B cell (primary cell): ENCODE measurements at regions not wholly inside any gene's neighbourhood (a gene's known extent, or its start where the extent isn't known, plus 50 kb on each side); places are given as distances from the start of the nearest gene placed in this dataset.

Experiments
- ATAC-seq: fragments of 200-7000 bp; cut with Tn5 transposase; one replicate; pipeline ENCODE4 v1.10.0; 2021; ENCODE audit warnings: low read depth, mild to moderate bottlenecking, moderate number of reproducible peaks, moderate library complexity
- CTCF ChIA-PET: fragments of 350-600 bp; sonication (Branson Sonifier 250); formaldehyde crosslinking; loops from one replicate; lab custom pipeline; 2021; ENCODE audit warnings: antibody characterized with exemption, inconsistent platforms; lab: Charles Lee
- POLR2A ChIA-PET: fragments of 350-600 bp; sonication (Branson Sonifier 250); formaldehyde crosslinking; loops from one replicate; lab custom pipeline; 2021; ENCODE audit warnings: antibody characterized with exemption; lab: Charles Lee
- DNase-seq: peaks from one replicate; pipeline ENCODE4 v3.0.0; 2013
- H2AFZ ChIP-seq: 2 replicates; pipeline ENCODE4 v1.6.1; 2012; ENCODE audit warnings: mild to moderate bottlenecking, low read depth, low read length; ENCODE audit not compliant: insufficient read depth, poor library complexity, severe bottlenecking
- H3K27ac ChIP-seq, 2 donors: 1 replicate in 1 of 2; 2 replicates in 1 of 2; pipeline ENCODE4 v1.5.1; 2012 to 2013; ENCODE audit warnings: low read length in 2 of 2, mild to moderate bottlenecking in 2 of 2, moderate library complexity in 1 of 2
- H3K27me3 ChIP-seq, 4 experiments: fragments of 200-600 bp in 1 of 4; sonication (generic) in 1 of 4; replicated peaks in 1 of 4; 1 replicate in 2 of 4; 2 replicates in 2 of 4; pipeline versions ENCODE4 v1.6.1 to v1.7.0; 2013 to 2016; ENCODE audit warnings: low read length in 3 of 4, mild to moderate bottlenecking in 2 of 4, mixed read lengths in 1 of 4, moderate library complexity in 1 of 4; ENCODE audit not compliant: insufficient read depth in 4 of 4, control insufficient read depth in 3 of 4; ENCODE audit errors: control extremely low read depth in 1 of 4
- H3K36me3 ChIP-seq, 2 experiments: replicated peaks in 1 of 2; 1 replicate in 1 of 2; 2 replicates in 1 of 2; pipeline versions ENCODE4 v1.6.1 to v1.7.1; 2013; ENCODE audit warnings: low read length in 1 of 2; ENCODE audit not compliant: insufficient read depth in 2 of 2, control insufficient read depth in 1 of 2; ENCODE audit errors: control extremely low read depth in 1 of 2, extremely low read depth in 1 of 2
- H3K4me1 ChIP-seq, 2 donors: fragments of 200-600 bp in 1 of 2; sonication (generic) in 1 of 2; 1 replicate in 1 of 2; 2 replicates in 1 of 2; pipeline versions ENCODE4 v1.5.1 to v1.6.1; 2013 to 2017; ENCODE audit warnings: low read length in 2 of 2; ENCODE audit not compliant: control insufficient read depth in 2 of 2, insufficient read depth in 2 of 2
- H3K4me2 ChIP-seq: replicated peaks from 2 replicates; pipeline ENCODE3; 2012; ENCODE audit warnings: mild to moderate bottlenecking, low read depth, low read length; ENCODE audit not compliant: poor library complexity, severe bottlenecking
- H3K4me3 ChIP-seq, 5 experiments: fragments of 200-600 bp in 1 of 5; sonication (generic) in 1 of 5; 1 replicate in 3 of 5; 2 replicates in 2 of 5; pipeline versions ENCODE4 v1.5.1 to v1.7.0; 2011 to 2016; ENCODE audit warnings: low read length in 4 of 5, mild to moderate bottlenecking in 4 of 5, low read depth in 2 of 5, control low read depth in 1 of 5, moderate library complexity in 1 of 5; ENCODE audit not compliant: insufficient read depth in 1 of 5; ENCODE audit errors: control extremely low read depth in 1 of 5, extremely low read depth in 1 of 5
- H3K79me2 ChIP-seq: fragments of 200-600 bp; sonication (generic); one replicate; pipeline ENCODE4 v1.6.0; 2016; ENCODE audit warnings: low read length; ENCODE audit not compliant: control insufficient read depth, insufficient read depth
- H3K9ac ChIP-seq: fragments of 200-600 bp; sonication (generic); 2 replicates; pipeline ENCODE4 v1.6.1; 2017; ENCODE audit warnings: mild to moderate bottlenecking, low read length, moderate library complexity
- H3K9me3 ChIP-seq, 3 donors: one replicate each; pipeline versions ENCODE4 v1.6.1 to v1.7.1; 2013; ENCODE audit warnings: low read length in 2 of 3; ENCODE audit not compliant: control insufficient read depth in 2 of 3, insufficient read depth in 1 of 3; ENCODE audit errors: control extremely low read depth in 1 of 3
- H4K20me1 ChIP-seq: 2 replicates; pipeline ENCODE4 v1.6.0; 2012; ENCODE audit warnings: mild to moderate bottlenecking, low read length; ENCODE audit not compliant: insufficient read depth, control insufficient read depth, poor library complexity, severe bottlenecking
- H3K27ac Mint-ChIP-seq: one replicate; pipeline ENCODE4 v1.8.0; 2021; ENCODE audit warnings: mixed read lengths
- H3K27me3 Mint-ChIP-seq: one replicate; pipeline ENCODE4 v1.8.0; 2021; ENCODE audit warnings: mixed read lengths
- H3K4me1 Mint-ChIP-seq: one replicate; pipeline ENCODE4 v1.8.0; 2021; ENCODE audit warnings: mixed read lengths
- H3K4me3 Mint-ChIP-seq: one replicate; pipeline ENCODE4 v1.8.0; 2021; ENCODE audit warnings: mixed read lengths
- H3K9me3 Mint-ChIP-seq: one replicate; pipeline ENCODE4 v1.8.0; 2022; ENCODE audit warnings: mixed read lengths; ENCODE audit not compliant: insufficient read depth
- EZH2 ChIP-seq: IDR thresholded peaks from 2 replicates; pipeline ENCODE4 v1.6.1; 2012; ENCODE audit warnings: borderline replicate concordance, low read depth, mild to moderate bottlenecking, moderate library complexity, low read length; ENCODE audit not compliant: insufficient read depth, poor library complexity, severe bottlenecking
- WGBS: methylation state at CpG from one replicate; pipeline ENCODE4 v1.1.5; 2013; ENCODE audit warnings: missing lambda C conversion rate; ENCODE audit not compliant: insufficient coverage; 5-methylcytosine and 5-hydroxymethylcytosine counted together
- intact Hi-C: fragments of 100-400 bp; cut with micrococcal nuclease; formaldehyde crosslinking; loops from one replicate; pipeline ENCODE4 v1.10.0; 2022
- TF ChIP-seq, protein P1 (sequence below): fragments of 200-600 bp; IDR thresholded peaks from one replicate; pipeline ENCODE4 v1.8.0; 2022; ENCODE audit warnings: antibody characterized with exemption, mild to moderate bottlenecking

DNA sequence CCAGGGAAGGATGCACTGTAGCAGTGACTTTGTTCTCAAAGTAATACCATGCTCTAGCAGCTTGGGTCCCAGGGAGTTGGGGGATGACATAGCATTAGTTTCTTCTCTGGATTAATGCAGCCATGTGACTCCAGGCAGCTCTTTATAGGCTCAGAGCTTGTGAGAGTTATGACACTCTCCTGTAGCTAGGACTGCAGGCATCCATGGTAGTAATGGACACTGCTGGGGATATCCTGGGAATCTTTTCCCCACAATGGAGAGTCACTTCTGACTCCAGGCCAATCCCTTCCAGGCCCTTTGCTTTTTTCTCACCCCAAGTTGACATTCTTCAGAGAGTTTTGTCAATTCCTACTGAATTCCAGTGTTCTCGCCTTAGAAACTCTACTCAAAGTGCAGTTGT lies 270.9 kb downstream of the COG6 start:
- H3K27ac ChIP-seq: no peak overlapping the region
- TF ChIP-seq, protein P1, sequence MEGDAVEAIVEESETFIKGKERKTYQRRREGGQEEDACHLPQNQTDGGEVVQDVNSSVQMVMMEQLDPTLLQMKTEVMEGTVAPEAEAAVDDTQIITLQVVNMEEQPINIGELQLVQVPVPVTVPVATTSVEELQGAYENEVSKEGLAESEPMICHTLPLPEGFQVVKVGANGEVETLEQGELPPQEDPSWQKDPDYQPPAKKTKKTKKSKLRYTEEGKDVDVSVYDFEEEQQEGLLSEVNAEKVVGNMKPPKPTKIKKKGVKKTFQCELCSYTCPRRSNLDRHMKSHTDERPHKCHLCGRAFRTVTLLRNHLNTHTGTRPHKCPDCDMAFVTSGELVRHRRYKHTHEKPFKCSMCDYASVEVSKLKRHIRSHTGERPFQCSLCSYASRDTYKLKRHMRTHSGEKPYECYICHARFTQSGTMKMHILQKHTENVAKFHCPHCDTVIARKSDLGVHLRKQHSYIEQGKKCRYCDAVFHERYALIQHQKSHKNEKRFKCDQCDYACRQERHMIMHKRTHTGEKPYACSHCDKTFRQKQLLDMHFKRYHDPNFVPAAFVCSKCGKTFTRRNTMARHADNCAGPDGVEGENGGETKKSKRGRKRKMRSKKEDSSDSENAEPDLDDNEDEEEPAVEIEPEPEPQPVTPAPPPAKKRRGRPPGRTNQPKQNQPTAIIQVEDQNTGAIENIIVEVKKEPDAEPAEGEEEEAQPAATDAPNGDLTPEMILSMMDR: no peak
- TF ChIP-seq EZH2: no peak
- H3K4me1 ChIP-seq: no peaks in the 10 kb centered on the region
- Mint-ChIP-seq H3K4me3 (no peak overlapping the region), H3K9me3 (peaks cover 5% of the 10 kb centered on the region), H3K4me1 (no peaks in the 10 kb centered on the region), H3K27ac (no peak overlapping the region), H3K27me3 (peaks cover 31% of the 10 kb centered on the region)
- POLR2A ChIA-PET: no interaction called here
- WGBS: no CpG with 5 or more reads among the region's 1 CpG
- DNase-seq: no peak
- intact Hi-C loops: no loop called here
- CTCF ChIA-PET: no interaction called here
- H2AFZ ChIP-seq: no peak overlapping the region
- peaks cover 0 to 5% (median 2%) of the 10 kb centered on the region in 4 experiments for H3K27me3 ChIP-seq
- no peaks in the 10 kb centered on the region for H4K20me1 ChIP-seq
- no peaks in the 10 kb centered on the region for H3K36me3 ChIP-seq
- H3K4me3 ChIP-seq: no peak overlapping the region
- no peak for ATAC-seq
- H3K9me3 ChIP-seq: peaks cover 0 to 21% (median 7%) of the 10 kb centered on the region in 3 donors
- H3K9ac ChIP-seq: no peak overlapping the region
- H3K79me2 ChIP-seq: no peaks in the 10 kb centered on the region
- no peak overlapping the region for H3K4me2 ChIP-seq

DNA sequence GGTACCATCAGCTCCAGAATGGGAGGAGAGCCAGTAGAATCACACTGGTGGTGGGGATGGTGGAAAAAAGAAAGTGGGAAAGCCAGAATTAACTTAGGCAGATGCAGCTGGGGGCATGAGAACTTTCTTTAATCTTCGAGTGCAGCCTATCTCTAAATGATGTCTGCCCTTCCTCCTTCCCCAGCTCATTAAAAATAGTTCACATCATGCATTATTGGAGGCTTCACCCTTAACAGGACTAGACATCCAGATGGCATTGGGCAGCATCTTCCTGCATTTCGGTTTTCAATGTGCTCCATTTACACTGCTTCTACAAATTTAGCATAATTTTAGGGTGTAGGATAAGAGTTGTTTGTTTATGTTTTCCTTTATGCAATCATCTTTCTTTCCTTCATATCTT lies 272.8 kb downstream of the COG6 start:
- no peak overlapping the region for H3K27ac Mint-ChIP-seq
- WGBS: 83% methylated on average over 1 of the region's 2 CpGs
- Histone ChIP-seq H3K4me2 (no peak overlapping the region), H4K20me1 (no peaks in the 10 kb centered on the region), H3K4me3 (no peak overlapping the region), H3K79me2 (no peaks in the 10 kb centered on the region), H3K27me3 (peaks cover 0 to 5% (median 2%) of the 10 kb centered on the region in 4 experiments), H3K27ac (no peak overlapping the region), H3K9ac (no peak overlapping the region), H3K36me3 (no peaks in the 10 kb centered on the region), H2AFZ (no peak overlapping the region), H3K9me3 (peaks cover 0 to 13% (median 7%) of the 10 kb centered on the region in 3 donors), H3K4me1 (no peaks in the 10 kb centered on the region)
- TF ChIP-seq EZH2: no peak
- TF ChIP-seq, protein P1: no peak
- DNase-seq: no peak
- no peaks in the 10 kb centered on the region for H3K4me1 Mint-ChIP-seq
- CTCF ChIA-PET: no interaction called here
- peaks cover 3% of the 10 kb centered on the region for H3K9me3 Mint-ChIP-seq
- H3K27me3 Mint-ChIP-seq: peaks cover 37% of the 10 kb centered on the region
- H3K4me3 Mint-ChIP-seq: no peak overlapping the region
- no peak for ATAC-seq
- intact Hi-C loops: no loop called here
- POLR2A ChIA-PET: no interaction called here
